HepG2 (cell line): ENCODE measurements at regions not wholly inside any gene's neighbourhood (a gene's known extent, or its start where the extent isn't known, plus 50 kb on each side); places are given as distances from the start of the nearest gene placed in this dataset.
"Not testable (repeated sequence)": the region's sequence is repeated elsewhere in the genome, so short reads cannot be mapped to it uniquely, and the experiment has no call there.

Experiments used
- TMF1 ChIP-seq: sonication (generic); formaldehyde crosslinking; IDR thresholded peaks from 2 replicates; pipeline ENCODE4 v1.8.1; 2022; ENCODE audit warnings: low read depth, missing genetic modification reagents
- TF ChIP-seq, protein P1 (sequence below): sonication (generic); formaldehyde crosslinking; IDR thresholded peaks from 2 replicates; pipeline ENCODE4 v1.4.0; 2020; ENCODE audit warnings: missing genetic modification reagents, mild to moderate bottlenecking, borderline replicate concordance
- TF ChIP-seq, protein P2 (sequence below): sonication (generic); formaldehyde crosslinking; IDR thresholded peaks from 2 replicates; pipeline ENCODE4 v1.4.0; 2020; ENCODE audit warnings: mild to moderate bottlenecking, missing genetic modification reagents
- TF ChIP-seq, protein P3 (sequence below): sonication (generic); formaldehyde crosslinking; IDR thresholded peaks from 2 replicates; pipeline ENCODE4 v1.8.1; 2023; ENCODE audit warnings: mild to moderate bottlenecking, missing genetic modification reagents, borderline replicate concordance
- TF ChIP-seq, protein P4 (sequence below), 2 experiments: IDR thresholded peaks; 2 replicates each; pipeline ENCODE4 v1.6.1; 2011 to 2012; ENCODE audit warnings: low read length in 2 of 2, borderline replicate concordance in 1 of 2, low read depth in 1 of 2, mild to moderate bottlenecking in 1 of 2, moderate library complexity in 1 of 2

DNA sequence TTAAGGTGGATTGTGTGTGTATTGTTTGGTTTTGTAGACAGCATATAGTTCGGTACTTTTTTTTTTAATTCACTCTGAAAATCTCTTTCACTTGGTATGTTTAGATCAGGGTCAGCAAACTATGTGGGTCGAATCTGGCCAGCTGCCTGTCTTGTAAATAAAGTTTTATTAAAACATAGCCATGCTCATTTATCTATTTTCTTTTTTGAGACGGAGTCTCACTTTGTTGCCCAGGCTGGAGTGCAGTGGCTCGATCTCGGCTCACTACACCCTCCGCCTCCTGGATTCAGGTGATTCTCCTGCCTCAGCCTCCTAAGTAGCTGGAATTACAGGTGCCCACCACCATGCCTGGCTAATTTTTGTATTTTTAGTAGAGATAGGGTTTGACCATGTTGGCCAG is 72.4 kb upstream of the EZR start:
- TF ChIP-seq, protein P1, sequence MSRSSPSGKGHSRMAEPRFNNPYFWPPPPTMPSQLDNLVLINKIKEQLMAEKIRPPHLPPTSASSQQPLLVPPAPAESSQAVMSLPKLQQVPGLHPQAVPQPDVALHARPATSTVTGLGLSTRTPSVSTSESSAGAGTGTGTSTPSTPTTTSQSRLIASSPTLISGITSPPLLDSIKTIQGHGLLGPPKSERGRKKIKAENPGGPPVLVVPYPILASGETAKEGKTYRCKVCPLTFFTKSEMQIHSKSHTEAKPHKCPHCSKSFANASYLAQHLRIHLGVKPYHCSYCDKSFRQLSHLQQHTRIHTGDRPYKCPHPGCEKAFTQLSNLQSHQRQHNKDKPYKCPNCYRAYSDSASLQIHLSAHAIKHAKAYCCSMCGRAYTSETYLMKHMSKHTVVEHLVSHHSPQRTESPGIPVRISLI (CRISPR knock-in tag), result not testable (repeated sequence)
- TF ChIP-seq, protein P2, sequence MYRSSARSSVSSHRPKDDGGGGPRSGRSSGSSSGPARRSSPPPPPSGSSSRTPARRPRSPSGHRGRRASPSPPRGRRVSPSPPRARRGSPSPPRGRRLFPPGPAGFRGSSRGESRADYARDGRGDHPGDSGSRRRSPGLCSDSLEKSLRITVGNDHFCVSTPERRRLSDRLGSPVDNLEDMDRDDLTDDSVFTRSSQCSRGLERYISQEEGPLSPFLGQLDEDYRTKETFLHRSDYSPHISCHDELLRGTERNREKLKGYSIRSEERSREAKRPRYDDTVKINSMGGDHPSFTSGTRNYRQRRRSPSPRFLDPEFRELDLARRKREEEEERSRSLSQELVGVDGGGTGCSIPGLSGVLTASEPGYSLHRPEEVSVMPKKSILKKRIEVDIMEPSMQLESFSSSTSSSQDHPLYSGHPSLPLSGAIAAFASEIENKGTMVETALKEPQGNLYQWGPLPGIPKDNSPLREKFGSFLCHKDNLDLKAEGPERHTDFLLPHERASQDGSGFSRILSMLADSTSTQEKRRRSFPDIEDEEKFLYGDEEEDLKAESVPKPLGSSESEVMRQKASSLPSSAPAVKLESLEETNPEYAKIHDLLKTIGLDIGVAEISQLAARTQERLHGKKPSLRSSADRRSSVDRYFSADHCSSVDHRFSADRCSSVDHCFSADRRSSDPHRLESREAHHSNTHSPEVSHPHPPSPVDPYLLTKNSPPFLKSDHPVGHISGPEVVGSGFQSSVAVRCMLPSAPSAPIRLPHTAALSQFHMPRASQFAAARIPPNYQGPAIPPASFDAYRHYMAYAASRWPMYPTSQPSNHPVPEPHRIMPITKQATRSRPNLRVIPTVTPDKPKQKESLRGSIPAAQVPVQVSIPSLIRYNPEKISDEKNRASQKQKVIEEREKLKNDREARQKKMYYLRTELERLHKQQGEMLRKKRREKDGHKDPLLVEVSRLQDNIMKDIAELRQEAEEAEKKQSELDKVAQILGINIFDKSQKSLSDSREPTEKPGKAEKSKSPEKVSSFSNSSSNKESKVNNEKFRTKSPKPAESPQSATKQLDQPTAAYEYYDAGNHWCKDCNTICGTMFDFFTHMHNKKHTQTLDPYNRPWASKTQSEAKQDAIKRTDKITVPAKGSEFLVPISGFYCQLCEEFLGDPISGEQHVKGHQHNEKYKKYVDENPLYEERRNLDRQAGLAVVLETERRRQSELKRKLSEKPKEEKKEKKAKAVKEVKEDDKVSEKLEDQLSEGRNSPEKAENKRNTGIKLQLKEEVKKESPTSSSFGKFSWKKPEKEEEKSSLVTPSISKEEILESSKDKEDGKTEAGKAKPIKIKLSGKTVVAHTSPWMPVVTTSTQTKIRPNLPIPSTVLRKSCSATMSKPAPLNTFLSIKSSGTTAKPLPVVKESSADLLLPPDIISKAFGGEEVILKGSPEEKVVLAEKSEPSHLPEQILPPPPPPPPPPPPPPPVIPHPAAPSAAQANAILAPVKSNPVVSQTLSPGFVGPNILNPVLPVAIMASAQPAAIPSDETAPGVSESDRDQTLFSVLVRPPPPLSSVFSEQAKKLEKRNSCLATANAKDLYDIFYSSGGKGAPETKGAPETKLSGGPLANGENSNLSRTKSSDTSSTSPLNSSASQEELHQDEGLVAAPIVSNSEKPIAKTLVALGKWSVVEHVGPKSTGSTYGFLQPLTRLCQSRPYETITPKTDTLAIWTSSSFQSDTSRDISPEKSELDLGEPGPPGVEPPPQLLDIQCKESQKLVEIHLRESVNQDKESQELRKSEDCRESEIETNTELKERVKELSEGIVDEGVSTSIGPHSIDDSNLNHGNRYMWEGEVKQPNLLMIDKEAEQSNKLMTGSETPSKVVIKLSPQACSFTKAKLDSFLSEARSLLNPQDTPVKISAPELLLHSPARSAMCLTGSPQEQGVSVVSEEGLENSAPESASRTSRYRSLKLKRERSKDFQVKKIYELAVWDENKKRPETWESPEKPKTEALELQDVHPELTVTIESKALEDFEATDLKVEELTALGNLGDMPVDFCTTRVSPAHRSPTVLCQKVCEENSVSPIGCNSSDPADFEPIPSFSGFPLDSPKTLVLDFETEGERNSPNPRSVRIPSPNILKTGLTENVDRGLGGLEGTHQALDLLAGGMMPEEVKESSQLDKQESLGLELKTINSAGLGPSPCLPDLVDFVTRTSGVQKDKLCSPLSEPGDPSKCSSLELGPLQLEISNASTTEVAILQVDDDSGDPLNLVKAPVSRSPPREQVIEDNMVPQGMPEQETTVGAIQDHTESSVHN (CRISPR knock-in tag), result not testable (repeated sequence)
- TF ChIP-seq TMF1 (CRISPR knock-in tag), result not testable (repeated sequence)
- TF ChIP-seq, protein P3, sequence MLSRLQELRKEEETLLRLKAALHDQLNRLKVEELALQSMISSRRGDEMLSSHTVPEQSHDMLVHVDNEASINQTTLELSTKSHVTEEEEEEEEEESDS (CRISPR knock-in tag), result not testable (repeated sequence)
- TF ChIP-seq, protein P4, sequence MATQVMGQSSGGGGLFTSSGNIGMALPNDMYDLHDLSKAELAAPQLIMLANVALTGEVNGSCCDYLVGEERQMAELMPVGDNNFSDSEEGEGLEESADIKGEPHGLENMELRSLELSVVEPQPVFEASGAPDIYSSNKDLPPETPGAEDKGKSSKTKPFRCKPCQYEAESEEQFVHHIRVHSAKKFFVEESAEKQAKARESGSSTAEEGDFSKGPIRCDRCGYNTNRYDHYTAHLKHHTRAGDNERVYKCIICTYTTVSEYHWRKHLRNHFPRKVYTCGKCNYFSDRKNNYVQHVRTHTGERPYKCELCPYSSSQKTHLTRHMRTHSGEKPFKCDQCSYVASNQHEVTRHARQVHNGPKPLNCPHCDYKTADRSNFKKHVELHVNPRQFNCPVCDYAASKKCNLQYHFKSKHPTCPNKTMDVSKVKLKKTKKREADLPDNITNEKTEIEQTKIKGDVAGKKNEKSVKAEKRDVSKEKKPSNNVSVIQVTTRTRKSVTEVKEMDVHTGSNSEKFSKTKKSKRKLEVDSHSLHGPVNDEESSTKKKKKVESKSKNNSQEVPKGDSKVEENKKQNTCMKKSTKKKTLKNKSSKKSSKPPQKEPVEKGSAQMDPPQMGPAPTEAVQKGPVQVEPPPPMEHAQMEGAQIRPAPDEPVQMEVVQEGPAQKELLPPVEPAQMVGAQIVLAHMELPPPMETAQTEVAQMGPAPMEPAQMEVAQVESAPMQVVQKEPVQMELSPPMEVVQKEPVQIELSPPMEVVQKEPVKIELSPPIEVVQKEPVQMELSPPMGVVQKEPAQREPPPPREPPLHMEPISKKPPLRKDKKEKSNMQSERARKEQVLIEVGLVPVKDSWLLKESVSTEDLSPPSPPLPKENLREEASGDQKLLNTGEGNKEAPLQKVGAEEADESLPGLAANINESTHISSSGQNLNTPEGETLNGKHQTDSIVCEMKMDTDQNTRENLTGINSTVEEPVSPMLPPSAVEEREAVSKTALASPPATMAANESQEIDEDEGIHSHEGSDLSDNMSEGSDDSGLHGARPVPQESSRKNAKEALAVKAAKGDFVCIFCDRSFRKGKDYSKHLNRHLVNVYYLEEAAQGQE (IDR thresholded peaks at IDR 0.05; ENCODE audit: borderline replicate concordance in 1 of 2, low read depth in 1 of 2, low read length in 2 of 2), result not testable (repeated sequence)
